ENCODE measurements at regions not wholly inside any gene's neighbourhood (a gene's known extent, or its start where the extent isn't known, plus 50 kb on each side); places are given as distances from the start of the nearest gene placed in this dataset.

- H3K4me3 ChIP-seq: no peak overlapping the region
- intact Hi-C loops (cut with micrococcal nuclease): no loop called here
- no peaks in the 10 kb centered on the region for H3K4me1 ChIP-seq
- no peak overlapping the region for H3K27ac ChIP-seq (replicated peaks)
- no peaks in the 10 kb centered on the region for H3K9me3 ChIP-seq (replicated peaks)
- no peaks in the 10 kb centered on the region for H3K27me3 ChIP-seq (ENCODE audit: low read depth)
- no peaks in the 10 kb centered on the region for H3K36me3 ChIP-seq
- no peak for DNase-seq
- TF ChIP-seq CTCF (IDR thresholded peaks at IDR 0.05; ENCODE audit: borderline replicate concordance): no peak
These were observed 274.4 kb upstream of the GPC6 start for GRCh38 chr13:92952161-92952560.

- DNase-seq: no peak
- no peak for TF ChIP-seq CTCF (IDR thresholded peaks at IDR 0.05; ENCODE audit: borderline replicate concordance)
- H3K27me3 ChIP-seq (ENCODE audit: low read depth): no peaks in the 10 kb centered on the region
- intact Hi-C loops (cut with micrococcal nuclease): no loop called here
- no peaks in the 10 kb centered on the region for H3K4me1 ChIP-seq
- no peaks in the 10 kb centered on the region for H3K36me3 ChIP-seq
- H3K4me3 ChIP-seq: no peak overlapping the region
- no peak overlapping the region for H3K27ac ChIP-seq (replicated peaks)
- peaks cover under 1% of the 10 kb centered on the region for H3K9me3 ChIP-seq (replicated peaks)
These were observed 271.9 kb upstream of the GPC6 start for GRCh38 chr13:92954746-92955145.

GRCh38 chr13:92959790-92960189 lies 266.8 kb upstream of the GPC6 start:
- no peaks in the 10 kb centered on the region for H3K4me1 ChIP-seq
- H3K27me3 ChIP-seq (ENCODE audit: low read depth): no peaks in the 10 kb centered on the region
- no peaks in the 10 kb centered on the region for H3K36me3 ChIP-seq
- DNase-seq: no peak
- no peak overlapping the region for H3K27ac ChIP-seq (replicated peaks)
- H3K9me3 ChIP-seq (replicated peaks): peaks cover 6% of the 10 kb centered on the region
- intact Hi-C loops (cut with micrococcal nuclease): no loop called here
- no peak overlapping the region for H3K4me3 ChIP-seq
- no peak for TF ChIP-seq CTCF (IDR thresholded peaks at IDR 0.05; ENCODE audit: borderline replicate concordance)

- no peak for TF ChIP-seq CTCF (IDR thresholded peaks at IDR 0.05; ENCODE audit: borderline replicate concordance)
- Histone ChIP-seq H3K4me3 (no peak overlapping the region), H3K27ac (replicated peaks) (no peak overlapping the region), H3K9me3 (replicated peaks) (peaks cover 6% of the 10 kb centered on the region), H3K36me3 (no peaks in the 10 kb centered on the region), H3K27me3 (ENCODE audit: low read depth) (no peaks in the 10 kb centered on the region), H3K4me1 (no peaks in the 10 kb centered on the region)
- intact Hi-C loops (cut with micrococcal nuclease): no loop called here
- no peak for DNase-seq
These were observed 263.6 kb upstream of the GPC6 start for GRCh38 chr13:92963029-92963428.

- H3K4me3 ChIP-seq: no peak overlapping the region
- no peaks in the 10 kb centered on the region for H3K9me3 ChIP-seq (replicated peaks)
- no peaks in the 10 kb centered on the region for H3K36me3 ChIP-seq
- DNase-seq: no peak
- no peak overlapping the region for H3K27ac ChIP-seq (replicated peaks)
- no peak for TF ChIP-seq CTCF (IDR thresholded peaks at IDR 0.05; ENCODE audit: borderline replicate concordance)
- intact Hi-C loops (cut with micrococcal nuclease): no loop called here
- H3K4me1 ChIP-seq: no peaks in the 10 kb centered on the region
- H3K27me3 ChIP-seq (ENCODE audit: low read depth): no peaks in the 10 kb centered on the region
These were observed 260.3 kb upstream of the GPC6 start for GRCh38 chr13:92966341-92966740.

- Histone ChIP-seq H3K4me3 (no peak overlapping the region), H3K9me3 (replicated peaks) (no peaks in the 10 kb centered on the region), H3K27ac (replicated peaks) (no peak overlapping the region), H3K27me3 (ENCODE audit: low read depth) (no peaks in the 10 kb centered on the region), H3K36me3 (no peaks in the 10 kb centered on the region), H3K4me1 (no peaks in the 10 kb centered on the region)
- DNase-seq: no peak
- TF ChIP-seq CTCF (IDR thresholded peaks at IDR 0.05; ENCODE audit: borderline replicate concordance): no peak
- intact Hi-C loops (cut with micrococcal nuclease): no loop called here
These were observed 259.7 kb upstream of the GPC6 start for GRCh38 chr13:92966900-92967299.
